ENCODE measurements at regions not wholly inside any gene's neighbourhood (a gene's known extent, or its start where the extent isn't known, plus 50 kb on each side); places are given as distances from the start of the nearest gene placed in this dataset.

DNA sequence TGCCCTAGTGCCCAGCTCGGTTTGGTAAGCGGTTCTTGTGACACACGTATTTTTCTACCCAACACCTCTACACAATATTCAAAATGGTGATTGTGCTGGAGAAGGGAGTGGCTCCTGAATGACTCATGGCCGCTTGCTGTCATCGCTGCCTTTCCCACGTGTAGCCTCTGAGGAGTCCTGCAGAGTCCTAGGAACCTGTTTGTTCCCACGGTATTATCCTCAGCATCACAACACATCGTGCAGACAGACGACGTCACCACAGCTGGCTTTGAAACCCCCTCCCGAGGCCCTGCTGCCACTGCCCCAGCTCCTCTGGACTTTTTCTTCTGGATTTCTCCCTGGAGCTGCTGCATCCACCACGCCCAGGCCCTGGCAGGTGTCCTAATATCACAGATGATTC, 353.5 kb downstream of the SMOC2 start:
- H3K27ac ChIP-seq: no peak overlapping the region
- no peak for DNase-seq
- H3K9me3 ChIP-seq: peaks cover 0 to 11% of the 10 kb centered on the region in 2 donors
- intact Hi-C loops (cut with DNase I): no loop called here
- no peaks in the 10 kb centered on the region for H3K36me3 ChIP-seq
- no peak overlapping the region for H3K4me3 ChIP-seq
- H3K4me1 ChIP-seq: no peaks in the 10 kb centered on the region
- no peak for ATAC-seq
- TF ChIP-seq, protein P1, sequence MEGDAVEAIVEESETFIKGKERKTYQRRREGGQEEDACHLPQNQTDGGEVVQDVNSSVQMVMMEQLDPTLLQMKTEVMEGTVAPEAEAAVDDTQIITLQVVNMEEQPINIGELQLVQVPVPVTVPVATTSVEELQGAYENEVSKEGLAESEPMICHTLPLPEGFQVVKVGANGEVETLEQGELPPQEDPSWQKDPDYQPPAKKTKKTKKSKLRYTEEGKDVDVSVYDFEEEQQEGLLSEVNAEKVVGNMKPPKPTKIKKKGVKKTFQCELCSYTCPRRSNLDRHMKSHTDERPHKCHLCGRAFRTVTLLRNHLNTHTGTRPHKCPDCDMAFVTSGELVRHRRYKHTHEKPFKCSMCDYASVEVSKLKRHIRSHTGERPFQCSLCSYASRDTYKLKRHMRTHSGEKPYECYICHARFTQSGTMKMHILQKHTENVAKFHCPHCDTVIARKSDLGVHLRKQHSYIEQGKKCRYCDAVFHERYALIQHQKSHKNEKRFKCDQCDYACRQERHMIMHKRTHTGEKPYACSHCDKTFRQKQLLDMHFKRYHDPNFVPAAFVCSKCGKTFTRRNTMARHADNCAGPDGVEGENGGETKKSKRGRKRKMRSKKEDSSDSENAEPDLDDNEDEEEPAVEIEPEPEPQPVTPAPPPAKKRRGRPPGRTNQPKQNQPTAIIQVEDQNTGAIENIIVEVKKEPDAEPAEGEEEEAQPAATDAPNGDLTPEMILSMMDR (IDR thresholded peaks at IDR 0.05): no peak
- H3K27me3 ChIP-seq: peaks cover 0 to 12% of the 10 kb centered on the region in 2 donors

DNA sequence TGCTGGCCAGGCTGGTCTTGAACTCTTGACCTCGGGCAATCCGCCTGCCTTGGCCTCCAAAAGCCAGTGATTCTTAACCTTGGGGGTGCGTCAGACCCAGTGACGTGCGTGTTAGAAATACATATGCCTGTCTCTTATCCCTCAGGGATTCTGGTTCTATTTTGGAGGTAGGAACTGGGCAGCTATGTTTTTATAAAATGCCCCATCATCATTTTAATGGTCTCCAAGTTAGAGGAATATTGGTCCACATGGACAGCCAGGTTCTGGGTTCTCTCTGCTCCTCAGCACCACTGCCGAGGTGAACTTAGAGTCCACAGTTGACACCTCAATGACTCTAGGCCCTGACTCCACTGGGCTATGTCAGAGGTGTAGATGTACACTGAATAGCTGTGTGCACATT, 352.7 kb downstream of the SMOC2 start:
- Histone ChIP-seq H3K9me3 (peaks cover 0 to 11% of the 10 kb centered on the region in 2 donors), H3K4me3 (no peak overlapping the region), H3K4me1 (no peaks in the 10 kb centered on the region), H3K27ac (no peak overlapping the region), H3K27me3 (peaks cover 0 to 20% of the 10 kb centered on the region in 2 donors), H3K36me3 (no peaks in the 10 kb centered on the region)
- intact Hi-C loops (cut with DNase I): no loop called here
- no peak for ATAC-seq
- DNase-seq: no peak
- TF ChIP-seq, protein P1 (IDR thresholded peaks at IDR 0.05): no peak

DNA sequence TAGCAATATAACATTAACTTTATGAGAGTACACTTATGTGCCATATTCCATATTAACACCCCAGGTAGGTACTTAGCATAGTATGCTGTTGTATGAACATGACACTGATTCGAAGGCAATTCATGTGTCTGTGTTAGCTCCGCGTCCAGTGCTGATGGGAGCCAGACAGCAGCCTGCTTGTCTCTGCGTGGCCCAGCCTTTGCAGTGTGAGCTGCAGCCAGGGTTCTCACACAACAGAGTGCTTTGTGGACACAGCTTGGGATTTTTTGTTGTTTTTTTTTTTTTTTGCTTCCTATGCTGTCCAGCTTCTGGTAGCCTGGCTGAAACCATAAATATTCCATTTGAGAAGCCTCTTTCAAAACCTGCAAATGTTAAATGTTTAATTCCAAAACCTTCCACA, 350.9 kb downstream of the SMOC2 start:
- H3K27me3 ChIP-seq: peaks cover 0 to 15% of the 10 kb centered on the region in 2 donors
- no peak overlapping the region for H3K27ac ChIP-seq
- ATAC-seq (no peak), DNase-seq (no peak)
- TF ChIP-seq, protein P1 (IDR thresholded peaks at IDR 0.05): no peak
- no peak overlapping the region for H3K4me3 ChIP-seq
- no peaks in the 10 kb centered on the region for H3K4me1 ChIP-seq
- H3K36me3 ChIP-seq: no peaks in the 10 kb centered on the region
- peaks cover 0 to 11% of the 10 kb centered on the region in 2 donors for H3K9me3 ChIP-seq
- intact Hi-C loops (cut with DNase I): no loop called here

DNA sequence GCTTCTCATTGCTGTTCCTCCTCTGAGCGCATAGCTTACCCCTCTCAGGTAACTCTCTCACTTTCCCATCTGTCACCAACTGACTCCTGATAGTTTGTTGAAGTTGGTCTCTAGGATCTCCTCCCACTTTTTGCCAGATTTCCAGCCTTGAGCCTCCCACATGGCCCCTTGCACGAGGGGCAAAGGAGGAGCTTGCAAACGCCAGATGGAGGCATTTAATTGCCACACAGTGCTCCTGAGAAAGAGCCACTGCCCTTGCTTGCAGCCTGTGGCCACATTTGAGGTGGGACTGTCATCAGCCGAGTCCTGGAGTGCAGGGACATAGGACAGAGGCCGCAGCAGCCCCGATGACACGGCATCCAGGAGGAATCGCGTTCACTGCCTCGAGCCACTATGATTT, 348.7 kb downstream of the SMOC2 start:
- Histone ChIP-seq H3K36me3 (no peaks in the 10 kb centered on the region), H3K4me1 (no peaks in the 10 kb centered on the region), H3K9me3 (peaks cover 0 to under 1% of the 10 kb centered on the region in 2 donors), H3K4me3 (no peak overlapping the region), H3K27ac (no peak overlapping the region), H3K27me3 (peaks cover 0 to 21% of the 10 kb centered on the region in 2 donors)
- DNase-seq (no peak), ATAC-seq (no peak)
- TF ChIP-seq, protein P1 (IDR thresholded peaks at IDR 0.05): no peak
- intact Hi-C loops (cut with DNase I): no loop called here

DNA sequence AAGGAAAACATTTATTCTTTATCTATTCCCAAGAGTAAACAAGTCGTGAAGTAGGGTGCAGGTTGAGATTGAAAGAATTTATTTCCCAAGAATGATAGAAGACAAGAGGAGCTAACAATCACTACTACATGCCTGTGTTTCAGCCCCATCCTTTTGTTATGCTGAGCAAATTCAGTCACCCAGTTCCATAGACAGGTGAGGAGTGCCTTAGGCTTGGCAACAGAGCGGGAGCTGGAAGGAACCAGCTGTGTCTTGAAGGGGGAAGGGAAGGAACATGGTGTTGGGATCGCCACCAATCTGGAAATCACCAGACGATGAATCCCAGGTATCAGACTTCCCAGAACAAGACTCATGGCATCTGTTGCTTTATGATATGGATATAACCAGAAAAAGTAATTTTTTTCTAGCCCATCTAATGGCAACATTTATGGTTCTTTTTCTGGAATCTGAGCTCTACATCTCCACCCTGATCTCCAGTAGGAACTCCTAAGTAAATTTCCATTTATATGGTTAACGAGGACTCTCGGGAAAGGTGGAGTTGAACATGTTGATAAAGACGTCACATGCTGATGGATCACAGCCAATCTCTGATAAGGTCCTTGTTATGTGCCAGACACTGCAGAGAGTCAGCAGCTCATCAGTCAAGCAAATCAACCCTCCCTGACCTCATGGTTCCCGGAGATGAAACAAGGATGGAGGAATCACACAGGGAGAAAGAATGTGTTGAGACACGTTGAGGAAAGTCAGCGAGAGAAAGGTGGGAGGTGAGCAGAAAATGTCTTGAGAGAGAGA, 344.9 kb downstream of the SMOC2 start:
- H3K4me1 ChIP-seq: no peaks in the 10 kb centered on the region
- H3K27ac ChIP-seq: no peak overlapping the region
- ATAC-seq (no peak), DNase-seq (no peak)
- intact Hi-C loops (cut with DNase I): no loop called here
- no peak overlapping the region for H3K4me3 ChIP-seq
- no peaks in the 10 kb centered on the region for H3K9me3 ChIP-seq
- no peaks in the 10 kb centered on the region for H3K36me3 ChIP-seq
- TF ChIP-seq, protein P1 (IDR thresholded peaks at IDR 0.05): no peak
- H3K27me3 ChIP-seq: peaks cover 0 to 24% of the 10 kb centered on the region in 2 donors
